ENCODE measurements at regions not wholly inside any gene's neighbourhood (a gene's known extent, or its start where the extent isn't known, plus 50 kb on each side); places are given as distances from the start of the nearest gene placed in this dataset.

GRCh38 chr2:19538411-19538963 is 180.1 kb upstream of the OSR1 start:
- TF ChIP-seq CTCF (IDR thresholded peaks at IDR 0.05; ENCODE audit: control extremely low read depth, extremely low read depth, low read depth, missing control alignments), result no peak
- ChIA-PET CTCF (no interaction called here), POLR2A (no interaction called here)
- DNase-seq (ENCODE audit: extremely low spot score), result no peak

DNA sequence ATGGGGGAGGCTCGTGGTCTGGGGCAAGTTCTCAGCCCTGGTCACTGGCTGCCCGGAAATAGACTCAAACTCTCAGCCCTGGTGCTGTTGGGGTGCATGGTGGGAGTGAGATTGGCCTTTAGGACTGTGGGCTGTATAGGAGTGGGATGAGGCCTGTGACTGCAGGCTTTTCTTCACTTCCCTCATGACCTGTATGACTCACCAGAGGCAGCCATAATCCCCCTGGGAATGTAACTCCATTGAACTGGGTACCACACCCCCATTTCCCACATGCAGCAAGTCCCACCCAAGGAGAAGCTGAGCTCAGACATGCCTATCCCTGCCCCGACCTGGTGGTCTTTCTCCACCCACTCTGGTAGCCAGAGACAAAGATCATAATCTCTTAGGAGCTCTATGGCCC is 177.7 kb upstream of the OSR1 start:
- no peak for TF ChIP-seq CTCF (IDR thresholded peaks at IDR 0.05; ENCODE audit: control extremely low read depth, extremely low read depth, low read depth, missing control alignments)
- CTCF ChIA-PET, result interaction anchor here (1.3 kb wide), 1 partner anchor 10 kb away, joined by 4 read pairs; no protein-coding TSS in a partner anchor
- no peak for DNase-seq (ENCODE audit: extremely low spot score)
- POLR2A ChIA-PET, result no interaction called here

GRCh38 chr2:19532547-19533196 is 174.2 kb upstream of the OSR1 start:
- ChIA-PET POLR2A (no interaction called here), CTCF (interaction anchor here (0.8 to 1.7 kb wide), 3 partner anchors 9 to 182 kb away, joined by 3 to 4 read pairs (median 3); no protein-coding TSS in a partner anchor)
- TF ChIP-seq CTCF (IDR thresholded peaks at IDR 0.05; ENCODE audit: control extremely low read depth, extremely low read depth, low read depth, missing control alignments), result no peak
- DNase-seq (ENCODE audit: extremely low spot score), result no peak

DNA sequence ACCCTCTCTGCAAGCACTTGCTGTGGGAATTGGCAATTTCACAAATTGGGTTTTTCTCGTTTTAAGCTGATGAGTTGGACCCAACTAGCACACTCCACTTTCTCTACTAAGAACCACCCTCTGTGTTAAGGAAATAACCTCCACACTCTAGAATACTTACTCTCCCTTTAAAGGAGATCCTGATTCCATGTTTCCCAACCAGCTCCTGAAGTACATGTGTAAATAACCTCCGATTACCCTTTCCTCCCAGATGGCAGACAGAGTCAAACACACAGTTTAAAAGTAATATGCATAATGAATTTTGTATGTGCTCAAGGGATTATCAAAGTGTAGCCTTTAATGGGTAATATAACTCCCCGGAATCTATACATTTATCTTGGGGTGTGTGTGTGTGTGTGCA is 171.3 kb upstream of the OSR1 start:
- TF ChIP-seq CTCF (IDR thresholded peaks at IDR 0.05; ENCODE audit: control extremely low read depth, extremely low read depth, low read depth, missing control alignments), result no peak
- ChIA-PET POLR2A (no interaction called here), CTCF (no interaction called here)
- no peak for DNase-seq (ENCODE audit: extremely low spot score)

DNA sequence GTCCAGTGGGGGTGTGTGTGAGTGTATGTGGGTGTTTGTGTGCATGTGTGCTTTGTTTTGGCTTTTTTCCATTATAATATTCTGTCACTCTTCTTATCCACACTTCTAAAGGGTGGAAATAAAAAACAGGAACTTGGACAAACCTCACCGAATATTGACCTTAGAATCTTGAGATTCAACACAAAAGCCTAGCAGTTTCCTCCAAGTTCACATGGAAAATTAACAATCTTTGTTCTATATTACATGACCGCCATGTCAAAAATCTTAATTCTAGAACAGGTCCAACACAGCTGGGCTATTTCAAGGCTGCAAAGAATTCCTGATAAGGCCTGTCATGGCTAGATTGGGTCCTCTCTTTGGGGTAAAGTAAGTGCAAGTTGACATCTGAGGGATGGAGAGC is 169.3 kb upstream of the OSR1 start:
- TF ChIP-seq CTCF (IDR thresholded peaks at IDR 0.05; ENCODE audit: control extremely low read depth, extremely low read depth, low read depth, missing control alignments), result no peak

GRCh38 chr2:19525313-19525712 is 166.9 kb upstream of the OSR1 start:
- CTCF ChIA-PET, result no interaction called here
- TF ChIP-seq CTCF (IDR thresholded peaks at IDR 0.05; ENCODE audit: control extremely low read depth, extremely low read depth, low read depth, missing control alignments), result no peak
- POLR2A ChIA-PET, result no interaction called here
- DNase-seq (ENCODE audit: extremely low spot score), result no peak

More for the DNA sequence above, 169.3 kb upstream of the OSR1 start:
- no peak for DNase-seq (ENCODE audit: extremely low spot score)
- POLR2A ChIA-PET, result no interaction called here
- CTCF ChIA-PET, result no interaction called here

Data from GM10248 (cell line).